HepG2 (cell line): ENCODE measurements at regions not wholly inside any gene's neighbourhood (a gene's known extent, or its start where the extent isn't known, plus 50 kb on each side); places are given as distances from the start of the nearest gene placed in this dataset.

ENCODE experiments used
- ATAC-seq: fragments of 200-7000 bp; cut with Tn5 transposase; 3 replicates; pipeline ENCODE4 v1.9.1; 2020; ENCODE audit warnings: mild to moderate bottlenecking, moderate library complexity
- BruUV-seq: library from RNA; stranded (reverse); fragments of 400-500 nt; replicated peaks from 2 replicates; lab custom pipeline; 2021; lab: Mats Ljungman, UMichigan
- CTCF ChIA-PET: fragments of 300-600 bp; formaldehyde crosslinking; extraction: SDS; loops from one replicate; lab custom pipeline; 2021; ENCODE audit warnings: low total read pairs, inconsistent platforms, low intra/inter-chr PET ratio; lab: Yijun Ruan, JAX
- POLR2A ChIA-PET: fragments of 350-600 bp; sonication (Branson Sonifier 250); formaldehyde crosslinking; loops from one replicate; lab custom pipeline; 2020; ENCODE audit warnings: antibody characterized with exemption, inconsistent platforms; lab: Yijun Ruan, JAX
- DNase-seq: peaks from one replicate; pipeline ENCODE4 v3.0.0-alpha.2; 2015; ENCODE audit warnings: low spot score
- FAIRE-seq: peaks from 3 replicates; lab custom pipeline; 2011; peaks lifted over from hg19 to GRCh38; lab: Jason Lieb, UNC
- H2AFZ ChIP-seq: one replicate; pipeline ENCODE4 v1.6.1; 2011; ENCODE audit warnings: low read length, inconsistent platforms
- H3K27ac ChIP-seq: fragments of 300-600 bp; 3 replicates; pipeline ENCODE4 v1.8.0; 2011; ENCODE audit warnings: mixed run types, mild to moderate bottlenecking, mixed read lengths, low read length, inconsistent platforms; ENCODE audit not compliant: insufficient read depth; ENCODE audit errors: extremely low read length
- H3K27me3 ChIP-seq, 2 experiments: fragments of 200-600 bp in 1 of 2; 2 replicates in 1 of 2; 3 replicates in 1 of 2; pipeline versions ENCODE4 v1.6.0 to v1.8.0; 2011; ENCODE audit warnings: low read length in 2 of 2, mild to moderate bottlenecking in 2 of 2, moderate library complexity in 2 of 2, inconsistent platforms in 1 of 2; ENCODE audit not compliant: insufficient read depth in 2 of 2, control insufficient read depth in 1 of 2
- H3K36me3 ChIP-seq, 2 experiments: fragments of 200-600 bp in 1 of 2; replicated peaks in 1 of 2; 2 replicates in 1 of 2; 3 replicates in 1 of 2; pipeline versions ENCODE4 v1.5.1 to v1.8.0; 2011; ENCODE audit warnings: low read length in 2 of 2, inconsistent platforms in 1 of 2; ENCODE audit not compliant: insufficient read depth in 2 of 2, control insufficient read depth in 1 of 2
- H3K4me1 ChIP-seq: 2 replicates; pipeline ENCODE4 v1.5.1; 2012; ENCODE audit warnings: low read length, inconsistent platforms; ENCODE audit not compliant: insufficient read depth
- H3K4me2 ChIP-seq: 2 replicates; pipeline ENCODE4 v1.6.0; 2011; ENCODE audit warnings: low read depth, low read length, inconsistent platforms
- H3K4me3 ChIP-seq, 3 experiments: fragments of 200-600 bp in 1 of 3; sonication (generic), shearing (Covaris generic) in 1 of 3; replicated peaks in 1 of 3; 2 replicates each; pipeline ENCODE4 v1.5.1; 2011 to 2016; ENCODE audit warnings: low read length in 3 of 3, inconsistent platforms in 2 of 3, low read depth in 2 of 3, mild to moderate bottlenecking in 2 of 3, control low read depth in 1 of 3, mixed read lengths in 1 of 3; ENCODE audit not compliant: insufficient read depth in 1 of 3
- H3K79me2 ChIP-seq: one replicate; pipeline ENCODE4 v1.6.1; 2011; ENCODE audit warnings: low read length, inconsistent platforms; ENCODE audit not compliant: insufficient read depth
- H3K9ac ChIP-seq: 2 replicates; pipeline ENCODE4 v1.6.0; 2011; ENCODE audit warnings: mild to moderate bottlenecking, low read depth, low read length, inconsistent platforms; ENCODE audit not compliant: insufficient read depth
- H3K9me3 ChIP-seq: 2 replicates; pipeline ENCODE4 v1.5.1; 2012; ENCODE audit warnings: mild to moderate bottlenecking, low read length
- H4K20me1 ChIP-seq: 2 replicates; pipeline ENCODE4 v1.6.0; 2011; ENCODE audit warnings: inconsistent platforms, mild to moderate bottlenecking, low read length, moderate library complexity; ENCODE audit not compliant: insufficient read depth
- ARHGAP35 ChIP-seq: sonication (generic); formaldehyde crosslinking; IDR thresholded peaks from 2 replicates; pipeline ENCODE4 v1.9.0; 2022; ENCODE audit warnings: mild to moderate bottlenecking, inconsistent platforms, moderate library complexity, missing genetic modification reagents, borderline replicate concordance
- CBX5 ChIP-seq: sonication (generic); formaldehyde crosslinking; IDR thresholded peaks from 2 replicates; pipeline ENCODE4 v1.4.0; 2020; ENCODE audit warnings: missing genetic modification reagents, borderline replicate concordance
- CREM ChIP-seq, 2 experiments: sonication (generic) in 1 of 2; formaldehyde crosslinking in 1 of 2; IDR thresholded peaks; 2 replicates each; pipeline versions ENCODE4 v1.4.0 to v1.6.1; 2016 to 2020; ENCODE audit warnings: antibody characterized with exemption in 1 of 2, mild to moderate bottlenecking in 1 of 2, missing genetic modification reagents in 1 of 2
- HMGA1 ChIP-seq: sonication (generic); formaldehyde crosslinking; conservative IDR thresholded peaks from 2 replicates; pipeline ENCODE4 v1.4.0; 2020; ENCODE audit warnings: missing genetic modification reagents
- JDP2 ChIP-seq: sonication (generic); formaldehyde crosslinking; IDR thresholded peaks from 2 replicates; pipeline ENCODE4 v1.8.1; 2022; ENCODE audit warnings: missing genetic modification reagents, borderline replicate concordance
- JUND ChIP-seq: sonication (generic); formaldehyde crosslinking; IDR thresholded peaks from 2 replicates; pipeline ENCODE4 v1.8.0; 2022; ENCODE audit warnings: mild to moderate bottlenecking, missing genetic modification reagents
- PCBP2 ChIP-seq: fragments of 200-400 bp; formaldehyde crosslinking; optimal IDR thresholded peaks from 2 replicates; pipeline ENCODE3; 2018; ENCODE audit warnings: low read length, low read depth; ENCODE audit not compliant: poor library complexity, severe bottlenecking
- PRDM10 ChIP-seq: sonication (generic); formaldehyde crosslinking; IDR thresholded peaks from 2 replicates; pipeline ENCODE4 v1.4.0; 2020; ENCODE audit warnings: low read depth, missing genetic modification reagents
- REL ChIP-seq: sonication (generic); formaldehyde crosslinking; conservative IDR thresholded peaks from 2 replicates; pipeline ENCODE4 v1.8.0; 2022; ENCODE audit warnings: mild to moderate bottlenecking, missing genetic modification reagents, moderate library complexity
- RELA ChIP-seq: sonication (generic); formaldehyde crosslinking; IDR thresholded peaks from 2 replicates; pipeline ENCODE4 v1.4.0; 2020; ENCODE audit warnings: missing genetic modification reagents
- SKIL ChIP-seq: sonication (generic); formaldehyde crosslinking; IDR thresholded peaks from 2 replicates; pipeline ENCODE4 v1.8.0; 2022; ENCODE audit warnings: missing genetic modification reagents, mild to moderate bottlenecking, moderate library complexity, borderline replicate concordance
- SNRNP70 ChIP-seq: fragments of 200-400 bp; formaldehyde crosslinking; IDR thresholded peaks from 2 replicates; pipeline ENCODE4 v1.6.1; 2017; ENCODE audit warnings: mild to moderate bottlenecking, low read depth, low read length, moderate library complexity
- SRF ChIP-seq: IDR thresholded peaks from 2 replicates; pipeline ENCODE4 v1.6.1; 2011; ENCODE audit warnings: mild to moderate bottlenecking, low read depth, low read length, moderate library complexity
- STAG1 ChIP-seq: sonication (generic); formaldehyde crosslinking; IDR thresholded peaks from 2 replicates; pipeline ENCODE4 v1.4.0; 2020; ENCODE audit warnings: missing genetic modification reagents
- TAF1 ChIP-seq: sonication (generic); formaldehyde crosslinking; IDR thresholded peaks from 2 replicates; pipeline ENCODE4 v1.4.0; 2020; ENCODE audit warnings: missing genetic modification reagents
- TP53 ChIP-seq: sonication (generic); formaldehyde crosslinking; conservative IDR thresholded peaks from 2 replicates; pipeline ENCODE4 v1.4.0; 2020; ENCODE audit warnings: missing genetic modification reagents
- ZFP62 ChIP-seq: sonication (generic); formaldehyde crosslinking; IDR thresholded peaks from 2 replicates; pipeline ENCODE4 v1.4.0; 2020; ENCODE audit warnings: missing genetic modification reagents
- ZNF263 ChIP-seq: sonication (generic); formaldehyde crosslinking; IDR thresholded peaks from 2 replicates; pipeline ENCODE4 v1.4.0; 2020; ENCODE audit warnings: missing genetic modification reagents
- ZNF607 ChIP-seq: sonication (generic); formaldehyde crosslinking; IDR thresholded peaks from 2 replicates; pipeline ENCODE4 v1.5.1; 2020; ENCODE audit warnings: missing genetic modification reagents, mild to moderate bottlenecking, borderline replicate concordance
- ZNF878 ChIP-seq: sonication (generic); formaldehyde crosslinking; IDR thresholded peaks from 2 replicates; pipeline ENCODE4 v1.8.1; 2023; ENCODE audit warnings: mild to moderate bottlenecking, missing genetic modification reagents, moderate library complexity
- WGBS: methylation state at CpG from one replicate; pipeline ENCODE4 v1.1.6; 2017; ENCODE audit warnings: low lambda C conversion rate; 5-methylcytosine and 5-hydroxymethylcytosine counted together
- in situ Hi-C: cut with HindIII; loops from 2 replicates; pipeline ENCODE4 v1.10.0; 2017; ENCODE audit warnings: low pct_unique_long_range_greater_than_20kb; ENCODE audit not compliant: extremely low pct_ligation_motif_present
- intact Hi-C: fragments of 100-400 bp; cut with micrococcal nuclease; formaldehyde crosslinking; loops from one replicate; pipeline ENCODE4 v1.10.0; 2022; ENCODE audit not compliant: unreplicated experiment

GRCh38 chr12:60010486-60010885 lies 414.7 kb downstream of the SLC16A7 start:
- FAIRE-seq (no peak), ATAC-seq (no peak), DNase-seq (no peak)
- Histone ChIP-seq H3K36me3 (no peaks in the 10 kb centered on the region), H3K4me1 (no peaks in the 10 kb centered on the region), H3K27me3 (no peaks in the 10 kb centered on the region), H3K9ac (no peak overlapping the region), H2AFZ (no peak overlapping the region), H3K79me2 (no peaks in the 10 kb centered on the region), H3K9me3 (peaks cover 46% of the 10 kb centered on the region), H3K4me2 (no peak overlapping the region), H3K27ac (no peak overlapping the region), H3K4me3 (no peak overlapping the region), H4K20me1 (no peaks in the 10 kb centered on the region)
- ChIA-PET POLR2A (no interaction called here), CTCF (no interaction called here)
- intact Hi-C loops, result no loop called here
- in situ Hi-C loops, result no loop called here
- no TSS peak for BruUV-seq
- no peak for TF ChIP-seq REL (CRISPR knock-in tag)
- TF ChIP-seq JUND (CRISPR knock-in tag), result no peak
- TF ChIP-seq HMGA1 (CRISPR knock-in tag), result no peak
- TF ChIP-seq SNRNP70, result no peak
- no peak for TF ChIP-seq SKIL (CRISPR knock-in tag)
- TF ChIP-seq TAF1 (CRISPR knock-in tag), result no peak
- no peak for TF ChIP-seq SRF
- no peak for TF ChIP-seq ZNF607 (CRISPR knock-in tag)
- TF ChIP-seq STAG1 (CRISPR knock-in tag), result no peak
- TF ChIP-seq ZFP62 (CRISPR knock-in tag), result no peak
- TF ChIP-seq RELA, result no peak
- no peak for TF ChIP-seq PCBP2
- no peak for TF ChIP-seq ARHGAP35 (CRISPR knock-in tag)
- no peak for TF ChIP-seq JDP2 (CRISPR knock-in tag)
- no peak for TF ChIP-seq PRDM10
- TF ChIP-seq ZNF878, result no peak
- TF ChIP-seq CBX5 (CRISPR knock-in tag), result no peak
- no peak for TF ChIP-seq TP53 (CRISPR knock-in tag)
- TF ChIP-seq CREM (IDR thresholded peaks at IDR 0.05), result no peak
- no peak for TF ChIP-seq CREM (CRISPR knock-in tag; IDR thresholded peaks at IDR 0.05)
- no peak for TF ChIP-seq ZNF263 (CRISPR knock-in tag)
- 0% methylated on average over 1 of the region's 1 CpG for WGBS
